ENCODE measurements at regions not wholly inside any gene's neighbourhood (a gene's known extent, or its start where the extent isn't known, plus 50 kb on each side); places are given as distances from the start of the nearest gene placed in this dataset.

DNA sequence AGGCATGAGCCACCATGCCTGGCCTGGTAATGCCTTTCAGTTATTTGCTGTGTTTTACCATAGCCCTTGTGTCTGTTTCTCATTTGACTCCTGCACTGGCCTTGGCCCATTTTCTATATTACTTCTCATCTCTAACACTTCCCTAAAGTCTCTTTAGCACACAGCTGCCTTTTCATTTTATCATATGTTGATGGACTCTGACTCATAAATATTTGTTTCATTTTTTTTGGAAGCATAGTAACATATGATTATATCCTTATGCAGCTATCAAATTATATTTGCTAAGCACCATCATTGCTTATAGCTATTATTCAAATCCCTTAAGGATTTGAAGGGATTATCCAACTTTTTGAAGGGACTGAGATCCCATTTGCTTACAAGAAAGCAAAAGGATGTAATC, 320.3 kb downstream of the GPD2 start:
- TF ChIP-seq POLR2A (IDR thresholded peaks at IDR 0.05) = no peak
- TF ChIP-seq, protein P1, sequence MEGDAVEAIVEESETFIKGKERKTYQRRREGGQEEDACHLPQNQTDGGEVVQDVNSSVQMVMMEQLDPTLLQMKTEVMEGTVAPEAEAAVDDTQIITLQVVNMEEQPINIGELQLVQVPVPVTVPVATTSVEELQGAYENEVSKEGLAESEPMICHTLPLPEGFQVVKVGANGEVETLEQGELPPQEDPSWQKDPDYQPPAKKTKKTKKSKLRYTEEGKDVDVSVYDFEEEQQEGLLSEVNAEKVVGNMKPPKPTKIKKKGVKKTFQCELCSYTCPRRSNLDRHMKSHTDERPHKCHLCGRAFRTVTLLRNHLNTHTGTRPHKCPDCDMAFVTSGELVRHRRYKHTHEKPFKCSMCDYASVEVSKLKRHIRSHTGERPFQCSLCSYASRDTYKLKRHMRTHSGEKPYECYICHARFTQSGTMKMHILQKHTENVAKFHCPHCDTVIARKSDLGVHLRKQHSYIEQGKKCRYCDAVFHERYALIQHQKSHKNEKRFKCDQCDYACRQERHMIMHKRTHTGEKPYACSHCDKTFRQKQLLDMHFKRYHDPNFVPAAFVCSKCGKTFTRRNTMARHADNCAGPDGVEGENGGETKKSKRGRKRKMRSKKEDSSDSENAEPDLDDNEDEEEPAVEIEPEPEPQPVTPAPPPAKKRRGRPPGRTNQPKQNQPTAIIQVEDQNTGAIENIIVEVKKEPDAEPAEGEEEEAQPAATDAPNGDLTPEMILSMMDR (IDR thresholded peaks at IDR 0.05) = no peak
- no peak for TF ChIP-seq POLR2AphosphoS5 (IDR thresholded peaks at IDR 0.05)

All from sigmoid colon (tissue), 4 donors.